ENCODE measurements at regions not wholly inside any gene's neighbourhood (a gene's known extent, or its start where the extent isn't known, plus 50 kb on each side); places are given as distances from the start of the nearest gene placed in this dataset.

GRCh38 chr22:49134076-49134475 is 693.6 kb downstream of the BRD1 start:
- DNase-seq (no peak), ATAC-seq (no peak)
- H3K4me1 ChIP-seq, result no peaks in the 10 kb centered on the region
- no peaks in the 10 kb centered on the region for H3K36me3 ChIP-seq
- intact Hi-C loops (cut with DNase I), result no loop called here
- H3K27me3 ChIP-seq, result peaks cover 0 to 34% (median 0%) of the 10 kb centered on the region in 9 donors
- H3K4me3 ChIP-seq, result no peak overlapping the region
- no peak overlapping the region for H3K27ac ChIP-seq
- H3K9me3 ChIP-seq, result no peaks in the 10 kb centered on the region
- TF ChIP-seq CTCF (IDR thresholded peaks at IDR 0.05), result no peak
- no peak for TF ChIP-seq POLR2A (IDR thresholded peaks at IDR 0.05)
- 81 to 85% (median 84%) methylated on average over 13 of the region's 13 CpGs for WGBS, 4 donors

GRCh38 chr22:49133541-49133940 is 694.1 kb downstream of the BRD1 start:
- no peaks in the 10 kb centered on the region for H3K36me3 ChIP-seq
- intact Hi-C loops (cut with DNase I), result no loop called here
- H3K4me1 ChIP-seq, result no peaks in the 10 kb centered on the region
- H3K9me3 ChIP-seq, result no peaks in the 10 kb centered on the region
- H3K27me3 ChIP-seq, result peaks cover 0 to 34% (median 0%) of the 10 kb centered on the region in 9 donors
- TF ChIP-seq POLR2A (IDR thresholded peaks at IDR 0.05) (no peak), CTCF (IDR thresholded peaks at IDR 0.05) (no peak)
- 39 to 59% (median 55%) methylated on average over 5 of the region's 5 CpGs for WGBS, 4 donors
- DNase-seq (no peak), ATAC-seq (no peak)
- H3K4me3 ChIP-seq, result no peak overlapping the region
- no peak overlapping the region for H3K27ac ChIP-seq

GRCh38 chr22:49132009-49132408 is 695.7 kb downstream of the BRD1 start:
- Histone ChIP-seq H3K27ac (no peak overlapping the region), H3K4me3 (no peak overlapping the region), H3K27me3 (peaks cover 0 to 36% (median 0%) of the 10 kb centered on the region in 9 donors), H3K9me3 (no peaks in the 10 kb centered on the region), H3K4me1 (no peaks in the 10 kb centered on the region), H3K36me3 (no peaks in the 10 kb centered on the region)
- intact Hi-C loops (cut with DNase I), result no loop called here
- no peak for ATAC-seq
- DNase-seq, result no peak
- WGBS, 4 donors, result 51 to 66% (median 55%) methylated on average over 9 of the region's 9 CpGs
- TF ChIP-seq POLR2A (IDR thresholded peaks at IDR 0.05), result no peak
- no peak for TF ChIP-seq CTCF (IDR thresholded peaks at IDR 0.05)

DNA sequence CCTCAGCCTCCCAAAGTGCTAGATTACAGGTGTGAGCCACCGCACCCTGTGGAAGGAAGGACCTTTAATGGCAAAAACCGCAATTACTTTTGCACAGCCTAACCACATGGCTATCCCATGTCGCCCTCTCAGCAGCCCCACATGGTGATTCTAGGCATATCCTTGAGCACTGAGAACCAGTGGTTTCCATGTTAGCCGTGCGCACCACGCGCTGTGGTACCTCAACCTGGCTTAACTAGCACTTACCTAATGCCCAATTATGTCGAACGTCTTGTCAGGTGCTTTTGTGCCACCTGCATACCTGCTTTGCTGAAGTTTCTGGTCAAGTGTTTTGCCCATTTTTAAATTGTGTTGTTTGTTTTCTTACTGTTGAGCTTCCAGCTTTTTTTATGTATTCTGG is 697.9 kb downstream of the BRD1 start:
- H3K9me3 ChIP-seq, result no peaks in the 10 kb centered on the region
- H3K4me1 ChIP-seq, result no peaks in the 10 kb centered on the region
- no peak overlapping the region for H3K4me3 ChIP-seq
- no peak overlapping the region for H3K27ac ChIP-seq
- DNase-seq (no peak), ATAC-seq (no peak)
- 93 to 96% (median 94%) methylated on average over 9 of the region's 9 CpGs for WGBS, 4 donors
- intact Hi-C loops (cut with DNase I), result no loop called here
- H3K27me3 ChIP-seq, result peaks cover 0 to 32% (median 0%) of the 10 kb centered on the region in 9 donors
- H3K36me3 ChIP-seq, result no peaks in the 10 kb centered on the region
- TF ChIP-seq CTCF (IDR thresholded peaks at IDR 0.05) (no peak), POLR2A (IDR thresholded peaks at IDR 0.05) (no peak)

All from heart left ventricle (tissue), 16 donors.